22Rv1 (cell line): ENCODE measurements at regions not wholly inside any gene's neighbourhood (a gene's known extent, or its start where the extent isn't known, plus 50 kb on each side); places are given as distances from the start of the nearest gene placed in this dataset.

ENCODE experiments used
- H3K27ac ChIP-seq: fragments of 450-650 bp; 2 replicates; pipeline ENCODE4 v1.5.1; 2017
- CTCF ChIP-seq: fragments of 450-650 bp; IDR thresholded peaks from 2 replicates; pipeline ENCODE4 v1.5.1; 2017; ENCODE audit warnings: mild to moderate bottlenecking
- ZFX ChIP-seq: fragments of 450-650 bp; IDR thresholded peaks from 2 replicates; pipeline ENCODE4 v1.6.1; 2017; ENCODE audit warnings: antibody characterized with exemption, borderline replicate concordance

GRCh38 chr7:89926701-89927100 lies 227.6 kb upstream of the STEAP1 start:
- TF ChIP-seq CTCF (no peak), ZFX (no peak)
- no peak overlapping the region for H3K27ac ChIP-seq

- H3K27ac ChIP-seq = no peak overlapping the region
- TF ChIP-seq CTCF (no peak), ZFX (no peak)
Measured at GRCh38 chr7:89927762-89928161, 226.5 kb upstream of the STEAP1 start.

GRCh38 chr7:89928451-89928850 lies 225.8 kb upstream of the STEAP1 start:
- TF ChIP-seq CTCF (no peak), ZFX (no peak)
- no peak overlapping the region for H3K27ac ChIP-seq

- TF ChIP-seq CTCF = no peak
- TF ChIP-seq ZFX = no peak
- no peak overlapping the region for H3K27ac ChIP-seq
Measured at GRCh38 chr7:89934101-89934500, 220.2 kb upstream of the STEAP1 start.

GRCh38 chr7:89943525-89944050 lies 210.7 kb upstream of the STEAP1 start:
- no peak for TF ChIP-seq ZFX
- no peak for TF ChIP-seq CTCF
- no peak overlapping the region for H3K27ac ChIP-seq

- no peak for TF ChIP-seq ZFX
- no peak for TF ChIP-seq CTCF
- H3K27ac ChIP-seq = no peak overlapping the region
Measured at GRCh38 chr7:89958525-89959068, 195.7 kb upstream of the STEAP1 start.

- no peak overlapping the region for H3K27ac ChIP-seq
- TF ChIP-seq CTCF = no peak
- TF ChIP-seq ZFX = no peak
Measured at GRCh38 chr7:89966067-89966664, 188.1 kb upstream of the STEAP1 start.
